HCT116 (cell line): ENCODE measurements at regions not wholly inside any gene's neighbourhood (a gene's known extent, or its start where the extent isn't known, plus 50 kb on each side); places are given as distances from the start of the nearest gene placed in this dataset.

Source experiments
- CEBPB ChIP-seq: IDR thresholded peaks from 2 replicates; pipeline ENCODE4 v1.6.1; 2012; ENCODE audit warnings: low read depth
- EGR1 ChIP-seq: IDR thresholded peaks from 2 replicates; pipeline ENCODE4 v1.6.1; 2012; ENCODE audit warnings: low read depth
- EZH2 ChIP-seq: fragments of 200-600 bp; sonication (generic); IDR thresholded peaks from 2 replicates; pipeline ENCODE4 v1.6.1; 2017; ENCODE audit warnings: antibody characterized with exemption, mixed run types
- POLR2A ChIP-seq: IDR thresholded peaks from 2 replicates; pipeline ENCODE4 v1.7.0; 2011; ENCODE audit warnings: borderline replicate concordance; ENCODE audit not compliant: insufficient read depth, insufficient read length; ENCODE audit errors: extremely low read depth
- RAD21 ChIP-seq: IDR thresholded peaks from 2 replicates; pipeline ENCODE4 v1.6.1; 2012; ENCODE audit warnings: low read depth, mild to moderate bottlenecking
- SIN3A ChIP-seq: IDR thresholded peaks from 2 replicates; pipeline ENCODE4 v1.6.1; 2012; ENCODE audit warnings: low read depth
- TCF7L2 ChIP-seq: IDR thresholded peaks from 2 replicates; pipeline ENCODE4 v1.7.0; 2011; ENCODE audit warnings: borderline replicate concordance, inconsistent platforms; ENCODE audit not compliant: insufficient read depth, insufficient read length; ENCODE audit errors: extremely low read depth
- ZFX ChIP-seq: fragments of 450-650 bp; IDR thresholded peaks from 2 replicates; pipeline ENCODE4 v1.6.1; 2017
- TF ChIP-seq, protein P1 (sequence below): IDR thresholded peaks from 2 replicates; pipeline ENCODE4 v1.6.1; 2012; ENCODE audit warnings: low read depth
- TF ChIP-seq, protein P2 (sequence below), 3 experiments: fragments of 200-600 bp in 1 of 3; sonication (generic) in 1 of 3; IDR thresholded peaks in 2 of 3; conservative IDR thresholded peaks in 1 of 3; 2 replicates each; pipeline ENCODE4 v1.5.1; 2012 to 2017; ENCODE audit warnings: low read depth in 2 of 3, low read length in 2 of 3, antibody characterized with exemption in 1 of 3, borderline replicate concordance in 1 of 3, control low read depth in 1 of 3, mild to moderate bottlenecking in 1 of 3, mixed read lengths in 1 of 3, mixed run types in 1 of 3, moderate library complexity in 1 of 3; ENCODE audit not compliant: insufficient read depth in 1 of 3
- TF ChIP-seq, protein P3 (sequence below): IDR thresholded peaks from 2 replicates; pipeline ENCODE4 v1.6.1; 2012
- TF ChIP-seq, protein P4 (sequence below): IDR thresholded peaks from 2 replicates; pipeline ENCODE4 v1.6.1; 2012

DNA sequence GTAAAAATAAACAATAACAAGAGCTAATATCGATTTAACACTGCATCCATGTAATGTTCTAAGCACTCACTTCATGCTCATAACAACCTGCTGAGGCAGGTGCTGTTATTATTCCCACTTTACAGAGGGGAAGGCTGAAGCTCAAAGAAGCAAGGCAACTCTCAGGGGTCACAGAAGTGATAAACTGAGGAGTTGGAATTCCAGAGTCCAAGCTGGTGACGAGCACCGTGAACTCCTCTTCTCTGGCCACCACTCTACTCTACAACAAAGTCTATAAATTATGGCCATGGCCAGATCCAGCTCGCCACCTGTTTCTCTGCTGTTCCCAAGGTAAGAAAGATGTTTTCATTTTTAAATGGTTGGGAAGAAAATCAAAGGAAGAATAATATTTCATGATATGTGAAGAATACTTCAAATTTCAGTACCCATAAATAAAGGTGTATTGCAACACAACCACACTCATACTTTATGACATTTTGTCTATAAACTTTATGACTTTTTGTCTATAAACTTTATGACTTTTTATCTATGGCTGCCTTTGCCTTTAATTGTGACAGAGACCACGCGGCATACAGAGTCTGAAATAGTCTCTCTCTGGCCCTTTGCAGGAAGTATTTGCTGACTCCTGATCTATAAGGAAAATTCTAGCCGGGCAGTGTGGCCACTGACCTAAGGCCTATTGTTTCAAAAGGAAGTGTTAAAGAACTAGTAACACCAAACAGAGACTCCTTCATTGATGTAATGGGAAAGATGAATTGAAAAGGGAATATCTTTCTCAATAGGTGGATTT, 113.2 kb upstream of the KCNG1 start:
- TF ChIP-seq POLR2A (no peak), ZFX (no peak), RAD21 (no peak), TCF7L2 (no peak), EGR1 (no peak), CEBPB (no peak), SIN3A (no peak), EZH2 (no peak)
- TF ChIP-seq, protein P1, sequence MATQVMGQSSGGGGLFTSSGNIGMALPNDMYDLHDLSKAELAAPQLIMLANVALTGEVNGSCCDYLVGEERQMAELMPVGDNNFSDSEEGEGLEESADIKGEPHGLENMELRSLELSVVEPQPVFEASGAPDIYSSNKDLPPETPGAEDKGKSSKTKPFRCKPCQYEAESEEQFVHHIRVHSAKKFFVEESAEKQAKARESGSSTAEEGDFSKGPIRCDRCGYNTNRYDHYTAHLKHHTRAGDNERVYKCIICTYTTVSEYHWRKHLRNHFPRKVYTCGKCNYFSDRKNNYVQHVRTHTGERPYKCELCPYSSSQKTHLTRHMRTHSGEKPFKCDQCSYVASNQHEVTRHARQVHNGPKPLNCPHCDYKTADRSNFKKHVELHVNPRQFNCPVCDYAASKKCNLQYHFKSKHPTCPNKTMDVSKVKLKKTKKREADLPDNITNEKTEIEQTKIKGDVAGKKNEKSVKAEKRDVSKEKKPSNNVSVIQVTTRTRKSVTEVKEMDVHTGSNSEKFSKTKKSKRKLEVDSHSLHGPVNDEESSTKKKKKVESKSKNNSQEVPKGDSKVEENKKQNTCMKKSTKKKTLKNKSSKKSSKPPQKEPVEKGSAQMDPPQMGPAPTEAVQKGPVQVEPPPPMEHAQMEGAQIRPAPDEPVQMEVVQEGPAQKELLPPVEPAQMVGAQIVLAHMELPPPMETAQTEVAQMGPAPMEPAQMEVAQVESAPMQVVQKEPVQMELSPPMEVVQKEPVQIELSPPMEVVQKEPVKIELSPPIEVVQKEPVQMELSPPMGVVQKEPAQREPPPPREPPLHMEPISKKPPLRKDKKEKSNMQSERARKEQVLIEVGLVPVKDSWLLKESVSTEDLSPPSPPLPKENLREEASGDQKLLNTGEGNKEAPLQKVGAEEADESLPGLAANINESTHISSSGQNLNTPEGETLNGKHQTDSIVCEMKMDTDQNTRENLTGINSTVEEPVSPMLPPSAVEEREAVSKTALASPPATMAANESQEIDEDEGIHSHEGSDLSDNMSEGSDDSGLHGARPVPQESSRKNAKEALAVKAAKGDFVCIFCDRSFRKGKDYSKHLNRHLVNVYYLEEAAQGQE: no peak
- TF ChIP-seq, protein P2, sequence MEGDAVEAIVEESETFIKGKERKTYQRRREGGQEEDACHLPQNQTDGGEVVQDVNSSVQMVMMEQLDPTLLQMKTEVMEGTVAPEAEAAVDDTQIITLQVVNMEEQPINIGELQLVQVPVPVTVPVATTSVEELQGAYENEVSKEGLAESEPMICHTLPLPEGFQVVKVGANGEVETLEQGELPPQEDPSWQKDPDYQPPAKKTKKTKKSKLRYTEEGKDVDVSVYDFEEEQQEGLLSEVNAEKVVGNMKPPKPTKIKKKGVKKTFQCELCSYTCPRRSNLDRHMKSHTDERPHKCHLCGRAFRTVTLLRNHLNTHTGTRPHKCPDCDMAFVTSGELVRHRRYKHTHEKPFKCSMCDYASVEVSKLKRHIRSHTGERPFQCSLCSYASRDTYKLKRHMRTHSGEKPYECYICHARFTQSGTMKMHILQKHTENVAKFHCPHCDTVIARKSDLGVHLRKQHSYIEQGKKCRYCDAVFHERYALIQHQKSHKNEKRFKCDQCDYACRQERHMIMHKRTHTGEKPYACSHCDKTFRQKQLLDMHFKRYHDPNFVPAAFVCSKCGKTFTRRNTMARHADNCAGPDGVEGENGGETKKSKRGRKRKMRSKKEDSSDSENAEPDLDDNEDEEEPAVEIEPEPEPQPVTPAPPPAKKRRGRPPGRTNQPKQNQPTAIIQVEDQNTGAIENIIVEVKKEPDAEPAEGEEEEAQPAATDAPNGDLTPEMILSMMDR (IDR thresholded peaks at IDR 0.05 in 2 of 3, conservative IDR thresholded peaks at IDR 0.05 in 1 of 3; ENCODE audit: borderline replicate concordance in 1 of 3, insufficient read depth in 1 of 3, low read depth in 2 of 3, low read length in 2 of 3): no peak
- TF ChIP-seq, protein P3, sequence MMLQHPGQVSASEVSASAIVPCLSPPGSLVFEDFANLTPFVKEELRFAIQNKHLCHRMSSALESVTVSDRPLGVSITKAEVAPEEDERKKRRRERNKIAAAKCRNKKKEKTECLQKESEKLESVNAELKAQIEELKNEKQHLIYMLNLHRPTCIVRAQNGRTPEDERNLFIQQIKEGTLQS: no peak
- TF ChIP-seq, protein P4, sequence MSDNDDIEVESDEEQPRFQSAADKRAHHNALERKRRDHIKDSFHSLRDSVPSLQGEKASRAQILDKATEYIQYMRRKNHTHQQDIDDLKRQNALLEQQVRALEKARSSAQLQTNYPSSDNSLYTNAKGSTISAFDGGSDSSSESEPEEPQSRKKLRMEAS: no peak
